Heart left ventricle (tissue), 13 donors: ENCODE measurements at regions not wholly inside any gene's neighbourhood (a gene's known extent, or its start where the extent isn't known, plus 50 kb on each side); places are given as distances from the start of the nearest gene placed in this dataset.

Source experiments
- CTCF ChIP-seq, 12 donors: fragments of 200-600 bp; sonication (generic) in 4 of 12; IDR thresholded peaks; one replicate each; pipeline versions ENCODE4 v1.5.0 to v1.8.0; 2018 to 2022; ENCODE audit warnings: antibody characterized with exemption in 12 of 12, mild to moderate bottlenecking in 5 of 12
- POLR2A ChIP-seq, 2 donors: fragments of 450-650 bp; IDR thresholded peaks; one replicate each; pipeline ENCODE4 v1.6.1; 2017; ENCODE audit warnings: antibody characterized with exemption in 2 of 2, mild to moderate bottlenecking in 2 of 2, moderate library complexity in 2 of 2
- donor health status: ischemic (EF 13 %, LVEDD 7.1; RV severe dilation, severe dysfunction).
- donor health status: DM: no; HTN: yes; CAD: no.
- donor health status: DM: no; HTN: no; CAD: no.
- donor health status: ischemic (EF 25% LVEDD 6.9; RV normal size, moderate dysfunction).
- donor health status: ischemic (EF 25% LVEDD 5.7; RV mildly dilated, moderate dysfunction).
- donor health status: ischemic (EF 35%, LVEDD 5.7; RV mildly dilated, moderate dysfunction).
- donor health status: nonischemic (EF 11% LVEDD 7.7; RV severe dilation, severe dysfunction).
- donor health status: DM: yes; HTN: yes; CAD: no.
- donor health status: PGD.
- donor health status: ischemic (EF 29% LVEDD 5.4; RV normal size, mild dysfunction).
- donor health status: nonischemic (EF 23%, LVEDD 6.1; RV moderate dilation, normal function).

- TF ChIP-seq CTCF (IDR thresholded peaks at IDR 0.05) (no peak), POLR2A (IDR thresholded peaks at IDR 0.05) (no peak)
These were observed 370.6 kb upstream of the REG3G start for GRCh38 chr2:78654941-78655340.
